Spinal cord (tissue), 9 donors: ENCODE measurements at regions not wholly inside any gene's neighbourhood (a gene's known extent, or its start where the extent isn't known, plus 50 kb on each side); places are given as distances from the start of the nearest gene placed in this dataset.

Experiments
- DNase-seq, 6 donors: peaks; one replicate each; pipeline versions ENCODE4 v3.0.0 to v3.0.0-alpha.2; 2013 to 2015; ENCODE audit warnings: low spot score in 6 of 6, low read depth in 4 of 6
- H3K27ac ChIP-seq: one replicate; pipeline ENCODE4 v1.5.1; 2013; ENCODE audit warnings: low read depth, low read length, control low read depth
- H3K27me3 ChIP-seq: one replicate; pipeline ENCODE4 v1.6.1; 2013; ENCODE audit warnings: low read length; ENCODE audit not compliant: control insufficient read depth, insufficient read depth
- H3K36me3 ChIP-seq: one replicate; pipeline ENCODE4 v1.6.1; 2013; ENCODE audit warnings: low read length; ENCODE audit not compliant: control insufficient read depth, insufficient read depth
- H3K4me1 ChIP-seq: one replicate; pipeline ENCODE4 v1.6.1; 2013; ENCODE audit warnings: low read length; ENCODE audit not compliant: control insufficient read depth, insufficient read depth
- H3K4me3 ChIP-seq: one replicate; pipeline ENCODE4 v1.5.1; 2013; ENCODE audit warnings: low read depth, low read length, control low read depth
- H3K9me3 ChIP-seq: one replicate; pipeline ENCODE4 v1.6.1; 2013; ENCODE audit warnings: low read length; ENCODE audit not compliant: control insufficient read depth, insufficient read depth
- WGBS: methylation state at CpG from one replicate; pipeline ENCODE4 v1.1.5; 2013; ENCODE audit warnings: missing lambda C conversion rate; ENCODE audit not compliant: insufficient coverage; 5-methylcytosine and 5-hydroxymethylcytosine counted together
- donor health status: healthy.

DNA sequence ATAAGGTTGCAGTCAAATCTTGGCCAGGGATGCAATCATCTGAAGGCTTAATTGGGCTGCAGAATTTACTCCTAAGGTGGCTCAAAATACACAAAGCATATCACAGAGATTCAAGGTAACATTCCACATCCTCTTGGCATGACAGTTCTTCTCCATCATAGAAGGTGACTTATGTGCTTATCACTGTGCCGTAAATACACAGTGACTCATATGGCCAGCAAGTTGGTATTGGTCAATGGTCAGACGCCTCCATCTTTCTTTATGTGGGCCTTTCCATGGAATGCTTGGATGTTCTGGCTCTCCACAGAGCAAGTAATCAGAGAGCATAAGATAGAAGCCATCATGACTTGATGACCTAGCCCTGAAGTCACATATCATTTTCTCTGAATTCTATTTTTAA is 168.8 kb upstream of the ST8SIA2 start:
- H3K27ac ChIP-seq, result no peak overlapping the region
- DNase-seq, result no peak
- H3K4me1 ChIP-seq, result no peaks in the 10 kb centered on the region
- no peak overlapping the region for H3K4me3 ChIP-seq
- H3K36me3 ChIP-seq, result no peaks in the 10 kb centered on the region
- 95% methylated on average over 2 of the region's 2 CpGs for WGBS
- no peaks in the 10 kb centered on the region for H3K9me3 ChIP-seq
- H3K27me3 ChIP-seq, result no peaks in the 10 kb centered on the region

DNA sequence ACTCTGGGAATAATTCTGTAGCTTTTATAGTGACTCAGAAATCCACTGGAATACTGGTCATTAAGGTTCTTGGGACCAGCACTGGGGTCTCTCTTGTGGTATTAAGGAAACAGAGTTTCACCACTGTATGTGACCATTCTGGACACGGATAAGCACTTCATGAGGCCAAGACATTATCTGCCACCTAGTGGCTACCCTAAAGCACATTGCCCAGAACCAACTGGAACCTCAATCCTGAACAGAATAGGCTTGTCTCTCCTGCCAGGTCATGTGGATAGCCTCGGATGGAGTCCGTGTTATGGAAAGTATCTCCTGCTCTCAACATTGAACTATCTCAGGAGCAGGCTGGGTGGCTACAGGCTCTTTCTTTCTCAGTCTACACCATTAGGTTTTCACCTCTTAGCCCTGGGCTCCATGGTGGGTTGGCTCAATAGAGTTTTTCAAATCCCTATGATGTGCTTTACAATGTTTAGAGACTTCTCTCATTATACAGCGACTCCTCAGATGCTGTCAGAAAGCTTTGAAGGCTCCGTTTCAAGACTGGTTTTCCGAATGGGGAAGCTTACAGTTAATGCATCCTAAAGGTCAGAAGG is 167.6 kb upstream of the ST8SIA2 start:
- Histone ChIP-seq H3K36me3 (no peaks in the 10 kb centered on the region), H3K9me3 (no peaks in the 10 kb centered on the region), H3K27me3 (no peaks in the 10 kb centered on the region), H3K27ac (no peak overlapping the region), H3K4me1 (no peaks in the 10 kb centered on the region), H3K4me3 (no peak overlapping the region)
- WGBS, result 60% methylated on average over 5 of the region's 6 CpGs
- peak in 2 of 6 donors; percentile 1 to 11 for DNase-seq

DNA sequence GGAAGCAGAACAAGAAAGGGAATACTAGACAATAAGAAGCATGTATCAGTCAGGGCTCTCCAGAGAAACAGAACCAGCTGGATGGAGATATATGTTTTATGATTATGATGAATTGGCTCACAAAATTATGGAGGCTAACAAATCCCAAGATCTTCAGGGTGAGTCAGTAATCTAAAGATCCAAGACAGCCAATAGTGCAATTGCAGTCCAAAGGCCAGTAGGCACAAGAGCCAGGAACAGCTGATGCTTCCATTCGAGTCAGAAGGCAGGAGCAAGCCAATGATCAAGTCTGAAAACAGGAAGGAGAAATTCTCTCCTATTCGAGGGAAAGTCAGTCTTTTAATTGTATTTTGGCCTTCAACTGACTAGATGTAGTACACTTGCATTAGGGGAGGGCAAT is 164.9 kb upstream of the ST8SIA2 start:
- no peaks in the 10 kb centered on the region for H3K9me3 ChIP-seq
- no peak for DNase-seq
- H3K27ac ChIP-seq, result no peak overlapping the region
- WGBS, result 100% methylated on average over 1 of the region's 2 CpGs
- no peak overlapping the region for H3K4me3 ChIP-seq
- H3K27me3 ChIP-seq, result no peaks in the 10 kb centered on the region
- no peaks in the 10 kb centered on the region for H3K4me1 ChIP-seq
- no peaks in the 10 kb centered on the region for H3K36me3 ChIP-seq

GRCh38 chr15:92231461-92231860 is 162.2 kb upstream of the ST8SIA2 start:
- no peak for DNase-seq
- Histone ChIP-seq H3K36me3 (no peaks in the 10 kb centered on the region), H3K9me3 (no peaks in the 10 kb centered on the region), H3K4me3 (no peak overlapping the region), H3K27ac (no peak overlapping the region), H3K4me1 (no peaks in the 10 kb centered on the region), H3K27me3 (no peaks in the 10 kb centered on the region)
- 100% methylated on average over 1 of the region's 4 CpGs for WGBS

GRCh38 chr15:92232317-92232716 is 161.4 kb upstream of the ST8SIA2 start:
- no peak overlapping the region for H3K4me3 ChIP-seq
- WGBS, result 73% methylated on average over 6 of the region's 7 CpGs
- no peak overlapping the region for H3K27ac ChIP-seq

GRCh38 chr15:92232876-92233275 is 160.8 kb upstream of the ST8SIA2 start:
- WGBS, result 100% methylated on average over 1 of the region's 1 CpG
- no peaks in the 10 kb centered on the region for H3K36me3 ChIP-seq
- no peaks in the 10 kb centered on the region for H3K27me3 ChIP-seq
- no peak overlapping the region for H3K4me3 ChIP-seq
- H3K9me3 ChIP-seq, result no peaks in the 10 kb centered on the region
- H3K4me1 ChIP-seq, result no peaks in the 10 kb centered on the region
- no peak for DNase-seq
- no peak overlapping the region for H3K27ac ChIP-seq

More at GRCh38 chr15:92232317-92232716, 161.4 kb upstream of the ST8SIA2 start:
- DNase-seq, result no peak
- H3K9me3 ChIP-seq, result no peaks in the 10 kb centered on the region
- no peaks in the 10 kb centered on the region for H3K4me1 ChIP-seq
- no peaks in the 10 kb centered on the region for H3K36me3 ChIP-seq
- no peaks in the 10 kb centered on the region for H3K27me3 ChIP-seq

- no peak for DNase-seq
- 83% methylated on average over 2 of the region's 3 CpGs for WGBS
- Histone ChIP-seq H3K27ac (no peak overlapping the region), H3K36me3 (no peaks in the 10 kb centered on the region), H3K4me1 (no peaks in the 10 kb centered on the region), H3K9me3 (no peaks in the 10 kb centered on the region), H3K27me3 (no peaks in the 10 kb centered on the region), H3K4me3 (no peak overlapping the region)
These were observed 150.5 kb upstream of the ST8SIA2 start for GRCh38 chr15:92243227-92243626.

GRCh38 chr15:92244703-92245102 is 149.0 kb upstream of the ST8SIA2 start:
- Histone ChIP-seq H3K27me3 (no peaks in the 10 kb centered on the region), H3K4me3 (no peak overlapping the region), H3K27ac (no peak overlapping the region), H3K9me3 (no peaks in the 10 kb centered on the region), H3K36me3 (no peaks in the 10 kb centered on the region), H3K4me1 (no peaks in the 10 kb centered on the region)
- DNase-seq, result no peak
- no CpG with 5 or more reads among the region's 1 CpG for WGBS

DNA sequence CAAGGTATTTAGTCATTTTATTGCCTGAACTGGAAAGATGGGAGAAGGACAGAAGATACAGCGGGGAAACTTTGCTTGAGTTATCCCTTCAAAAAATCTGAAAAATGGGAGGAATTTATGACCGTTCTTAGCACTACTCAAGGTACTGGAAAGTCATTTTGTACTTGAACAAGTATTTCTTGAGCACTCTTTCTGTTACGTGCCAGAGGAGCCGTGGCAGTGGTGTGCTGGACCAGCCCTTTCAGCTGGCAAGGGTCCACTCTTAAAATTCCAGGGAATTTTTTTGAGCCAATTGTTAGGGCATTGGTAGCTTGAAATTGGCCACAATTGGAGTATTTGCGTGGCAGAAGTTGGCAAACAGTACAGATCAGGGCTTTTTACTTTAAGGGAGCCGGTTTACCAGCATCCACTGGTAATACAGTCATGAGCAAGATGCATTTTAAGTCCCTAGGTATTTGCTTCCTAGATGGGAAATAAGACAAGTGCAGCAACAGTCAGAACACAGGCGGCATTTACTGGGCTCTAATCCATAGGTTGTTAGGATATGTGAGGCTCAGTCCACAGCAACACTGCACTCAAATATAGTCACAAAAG is 145.9 kb upstream of the ST8SIA2 start:
- WGBS, result 59% methylated on average over 6 of the region's 7 CpGs
- Histone ChIP-seq H3K4me1 (no peaks in the 10 kb centered on the region), H3K4me3 (no peak overlapping the region), H3K27ac (no peak overlapping the region), H3K36me3 (no peaks in the 10 kb centered on the region), H3K27me3 (no peaks in the 10 kb centered on the region), H3K9me3 (no peaks in the 10 kb centered on the region)
- no peak for DNase-seq
